ENCODE measurements at regions not wholly inside any gene's neighbourhood (a gene's known extent, or its start where the extent isn't known, plus 50 kb on each side); places are given as distances from the start of the nearest gene placed in this dataset.

GRCh38 chr14:73770977-73771847 is 57.0 kb upstream of the PNMA1 start:
- no peaks in the 10 kb centered on the region for H3K36me3 ChIP-seq (ENCODE audit: control insufficient read depth in 4 of 4, insufficient read depth in 3 of 4, low read depth in 1 of 4, low read length in 3 of 4)
- peaks cover 6 to 41% (median 26%) of the 10 kb centered on the region in 4 donors for H3K4me1 ChIP-seq (ENCODE audit: control insufficient read depth in 4 of 4, insufficient read depth in 4 of 4, low read length in 3 of 4)
- TF ChIP-seq GABPA (IDR thresholded peaks at IDR 0.05 in 1 of 2, conservative IDR thresholded peaks at IDR 0.05 in 1 of 2) = no peak
- TF ChIP-seq CTCF (IDR thresholded peaks at IDR 0.05; ENCODE audit: low read depth, low read length, missing input control) = no peak
- no peak for TF ChIP-seq FOXA2 (IDR thresholded peaks at IDR 0.05)
- TF ChIP-seq SP1 (IDR thresholded peaks at IDR 0.05) = no peak
- TF ChIP-seq RXRA (IDR thresholded peaks at IDR 0.05) = no peak
- no peak for TF ChIP-seq MAX (IDR thresholded peaks at IDR 0.05)
- no peak for TF ChIP-seq HNF4G (IDR thresholded peaks at IDR 0.05)
- TF ChIP-seq REST (IDR thresholded peaks at IDR 0.05) = no peak
- no peak for TF ChIP-seq YY1 (IDR thresholded peaks at IDR 0.05)
- no peak for TF ChIP-seq TAF1 (conservative IDR thresholded peaks at IDR 0.05)
- no peak for TF ChIP-seq ZBTB33 (IDR thresholded peaks at IDR 0.05)
- no peak for TF ChIP-seq NR2F2 (IDR thresholded peaks at IDR 0.05)
- TF ChIP-seq RAD21 (IDR thresholded peaks at IDR 0.05) = no peak
- TF ChIP-seq EGR1 (IDR thresholded peaks at IDR 0.05; ENCODE audit: low read depth in 2 of 2) = no peak
- no peak for TF ChIP-seq ATF3 (IDR thresholded peaks at IDR 0.05)
- no peak for TF ChIP-seq HNF4A (conservative IDR thresholded peaks at IDR 0.05)
- no peaks in the 10 kb centered on the region for H3K9me3 ChIP-seq (ENCODE audit: control insufficient read depth in 4 of 4, low read length in 3 of 4)
- peak overlapping the region; percentile 21 to 85 for H3K27ac ChIP-seq (ENCODE audit: low read depth in 1 of 2, low read length in 2 of 2)
- 65% methylated on average over 18 of the region's 18 CpGs for WGBS
- no peaks in the 10 kb centered on the region for H3K27me3 ChIP-seq (ENCODE audit: control insufficient read depth in 4 of 4, insufficient read depth in 4 of 4, low read length in 3 of 4)
- no peak for DNase-seq (ENCODE audit: low spot score)
- peak overlapping the region in 1 of 2 donors; percentile 44 for H3K9ac ChIP-seq (ENCODE audit: low read depth in 1 of 2, low read length in 2 of 2)
- H3K4me3 ChIP-seq (ENCODE audit: low read depth in 1 of 3, low read length in 3 of 3) = no peak overlapping the region

Data from liver (tissue), 8 donors.